ENCODE measurements at regions not wholly inside any gene's neighbourhood (a gene's known extent, or its start where the extent isn't known, plus 50 kb on each side); places are given as distances from the start of the nearest gene placed in this dataset.
"Not testable (repeated sequence)": the region's sequence is repeated elsewhere in the genome, so short reads cannot be mapped to it uniquely, and the experiment has no call there.

DNA sequence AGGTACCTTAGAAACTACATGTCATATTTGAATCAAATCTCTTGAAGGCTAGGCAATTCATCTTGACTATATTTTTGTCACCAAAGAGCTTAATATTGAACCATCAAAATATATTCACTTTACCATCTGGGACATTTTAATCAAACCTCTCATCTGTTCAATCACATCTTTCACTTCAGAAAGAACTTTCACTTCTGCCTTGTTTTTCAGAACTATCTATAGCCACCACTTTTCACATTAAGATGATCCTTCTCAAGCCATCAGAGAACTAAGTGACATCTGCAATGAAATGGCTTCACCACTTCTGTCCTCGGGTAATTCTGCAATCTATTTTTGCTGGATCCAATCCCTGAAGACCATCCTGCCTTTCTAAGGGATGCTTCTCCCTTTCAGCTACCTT, 57.8 kb downstream of the OR2B2 start:
- no peak for DNase-seq (ENCODE audit: low spot score)

DNA sequence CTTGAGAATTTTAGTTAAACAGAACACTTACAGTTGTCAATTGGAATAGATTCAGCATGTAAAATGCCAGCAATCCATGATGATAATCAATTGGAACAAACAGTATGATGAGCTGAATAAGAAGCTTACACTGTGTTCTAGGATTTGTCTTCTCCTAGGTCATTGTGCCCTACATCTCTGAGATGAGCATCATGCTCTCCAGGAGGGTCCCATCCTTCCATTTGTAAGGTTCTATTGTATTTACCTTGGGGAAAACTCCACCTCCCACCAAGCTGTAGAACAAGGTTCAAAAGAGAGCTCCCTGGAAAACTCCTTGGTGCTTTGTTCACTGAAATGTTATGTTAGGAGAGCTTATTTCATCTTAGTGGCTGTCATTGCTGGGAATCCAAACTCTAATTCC, 60.8 kb downstream of the OR2B2 start:
- no peak for DNase-seq (ENCODE audit: low spot score)

DNA sequence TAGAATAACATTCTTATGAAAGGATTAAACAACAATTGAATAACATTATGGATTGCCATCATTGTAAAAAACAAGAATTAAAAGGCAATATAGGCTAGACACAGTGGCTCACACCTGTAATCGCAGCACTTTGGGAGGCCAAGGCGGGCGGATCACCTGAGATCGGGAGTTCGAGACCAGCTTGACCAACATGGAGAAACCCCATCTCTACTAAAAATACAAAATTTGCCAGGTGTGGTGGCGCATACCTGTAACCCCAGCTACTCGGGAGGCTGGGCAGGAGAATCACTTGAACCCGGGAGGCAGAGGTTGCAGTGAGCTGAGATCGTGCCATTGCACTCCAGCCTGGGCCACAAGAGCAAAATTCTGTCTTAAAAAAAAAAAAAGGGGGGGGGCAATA, 63.2 kb downstream of the OR2B2 start:
- DNase-seq (ENCODE audit: low spot score), result not testable (repeated sequence)

DNA sequence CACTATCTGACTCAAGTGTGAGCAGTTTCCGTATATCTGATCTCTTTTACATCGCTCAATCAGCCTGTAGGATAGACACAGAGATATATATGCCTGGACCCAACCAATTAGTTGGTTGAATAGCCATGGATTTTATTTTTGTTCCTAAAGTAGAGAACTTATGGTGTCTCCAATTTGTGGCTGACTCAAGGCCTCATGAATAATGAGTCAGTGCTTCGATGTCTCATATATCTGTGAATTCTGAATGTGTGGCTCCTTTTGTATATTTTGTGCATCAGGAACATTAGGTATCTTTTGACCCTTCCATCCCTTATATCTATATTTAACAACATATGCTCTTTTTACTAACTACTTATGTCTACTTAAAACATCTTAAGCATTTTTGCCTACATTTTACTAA, 64.5 kb downstream of the OR2B2 start:
- DNase-seq (ENCODE audit: low spot score), result no peak

DNA sequence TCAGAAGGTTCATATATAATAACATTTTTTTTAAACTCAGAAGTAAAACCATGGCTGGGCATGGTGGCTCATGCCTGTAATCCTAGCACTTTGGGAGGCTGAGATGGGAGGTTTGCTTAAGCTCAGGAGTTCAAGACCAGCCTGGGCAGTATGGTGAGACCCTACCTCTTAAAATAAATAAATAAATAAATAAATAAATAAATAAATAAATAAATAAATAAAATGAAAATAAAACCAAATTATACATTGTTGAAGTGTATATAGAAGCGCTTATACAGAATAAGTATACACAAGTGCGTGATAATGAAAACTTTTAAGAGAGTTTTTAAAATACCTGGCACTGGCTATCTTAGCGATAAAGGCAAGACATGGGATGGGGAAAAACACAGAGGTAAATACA, 71.6 kb downstream of the OR2B2 start:
- DNase-seq (ENCODE audit: low spot score), result no peak

DNA sequence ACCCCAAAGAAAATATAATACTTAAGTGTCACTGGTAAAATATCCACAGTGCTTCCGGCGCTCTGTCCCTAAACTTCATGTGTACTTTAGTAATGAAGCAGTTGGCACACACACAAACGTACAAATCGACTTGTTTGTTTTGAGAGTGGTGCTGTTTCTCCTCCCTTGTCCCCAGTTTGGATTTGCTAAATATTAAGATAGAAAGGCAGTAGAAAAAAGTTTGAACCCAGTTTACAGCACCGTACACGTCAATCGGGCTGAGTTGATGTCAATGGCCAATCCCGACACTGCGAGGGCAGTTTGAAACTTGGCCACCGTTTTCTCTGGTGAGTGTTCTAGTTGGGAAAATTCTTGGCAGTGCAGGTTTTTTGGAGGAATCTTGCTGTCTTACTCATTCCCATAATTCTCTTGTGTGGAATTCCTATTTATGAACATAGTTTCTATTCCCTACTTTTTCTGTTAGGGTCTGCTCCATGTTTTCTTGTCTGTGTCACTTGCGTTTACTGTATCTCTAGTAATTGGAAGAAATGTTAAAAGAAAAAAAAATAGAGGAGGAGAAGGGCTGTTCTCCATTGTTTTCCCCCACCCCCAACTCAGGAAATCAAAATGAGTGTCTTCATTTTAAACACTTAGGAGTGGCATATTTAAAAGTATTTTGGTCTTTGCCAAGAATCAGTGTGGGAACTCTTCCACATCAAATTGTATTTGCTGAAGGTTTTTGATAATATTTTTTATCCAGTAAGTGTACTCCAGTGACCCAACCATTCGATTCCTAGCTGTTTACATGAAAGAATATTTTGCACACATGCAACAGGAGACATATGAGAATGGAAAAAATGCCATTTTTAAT, 72.3 kb downstream of the OR2B2 start:
- no peak for DNase-seq (ENCODE audit: low spot score)

DNA sequence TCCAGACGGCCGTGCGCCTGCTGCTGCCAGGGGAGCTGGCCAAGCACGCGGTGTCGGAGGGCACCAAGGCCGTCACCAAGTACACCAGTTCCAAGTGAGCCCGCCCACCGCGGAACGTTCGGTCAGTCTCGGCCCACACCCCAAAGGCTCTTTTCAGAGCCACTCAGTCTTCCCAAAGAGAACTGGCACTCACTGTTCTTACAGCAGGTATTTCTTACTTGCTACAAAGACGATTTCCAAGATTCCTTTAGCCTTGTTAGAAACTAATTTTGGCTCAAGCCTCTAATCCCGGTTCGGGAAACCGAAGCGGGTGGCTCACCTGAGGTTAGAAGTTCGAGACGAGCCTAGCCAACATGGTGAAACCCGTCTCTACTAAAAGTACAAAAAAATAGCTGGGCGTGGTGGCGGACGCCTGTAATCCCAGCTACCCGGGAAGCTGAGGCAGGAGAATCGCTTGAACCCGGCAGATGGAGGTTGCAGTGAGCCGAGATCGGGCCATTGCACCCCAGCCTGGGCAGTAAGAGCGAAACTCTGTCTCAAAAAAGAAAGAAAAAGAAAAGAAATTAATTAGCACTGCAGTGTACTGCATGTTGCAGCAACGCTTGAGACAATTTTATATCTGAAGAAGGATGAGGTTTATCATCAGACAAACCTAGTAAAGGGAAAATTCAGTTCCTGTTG, 73.1 kb downstream of the OR2B2 start:
- no peak for DNase-seq (ENCODE audit: low spot score)

DNA sequence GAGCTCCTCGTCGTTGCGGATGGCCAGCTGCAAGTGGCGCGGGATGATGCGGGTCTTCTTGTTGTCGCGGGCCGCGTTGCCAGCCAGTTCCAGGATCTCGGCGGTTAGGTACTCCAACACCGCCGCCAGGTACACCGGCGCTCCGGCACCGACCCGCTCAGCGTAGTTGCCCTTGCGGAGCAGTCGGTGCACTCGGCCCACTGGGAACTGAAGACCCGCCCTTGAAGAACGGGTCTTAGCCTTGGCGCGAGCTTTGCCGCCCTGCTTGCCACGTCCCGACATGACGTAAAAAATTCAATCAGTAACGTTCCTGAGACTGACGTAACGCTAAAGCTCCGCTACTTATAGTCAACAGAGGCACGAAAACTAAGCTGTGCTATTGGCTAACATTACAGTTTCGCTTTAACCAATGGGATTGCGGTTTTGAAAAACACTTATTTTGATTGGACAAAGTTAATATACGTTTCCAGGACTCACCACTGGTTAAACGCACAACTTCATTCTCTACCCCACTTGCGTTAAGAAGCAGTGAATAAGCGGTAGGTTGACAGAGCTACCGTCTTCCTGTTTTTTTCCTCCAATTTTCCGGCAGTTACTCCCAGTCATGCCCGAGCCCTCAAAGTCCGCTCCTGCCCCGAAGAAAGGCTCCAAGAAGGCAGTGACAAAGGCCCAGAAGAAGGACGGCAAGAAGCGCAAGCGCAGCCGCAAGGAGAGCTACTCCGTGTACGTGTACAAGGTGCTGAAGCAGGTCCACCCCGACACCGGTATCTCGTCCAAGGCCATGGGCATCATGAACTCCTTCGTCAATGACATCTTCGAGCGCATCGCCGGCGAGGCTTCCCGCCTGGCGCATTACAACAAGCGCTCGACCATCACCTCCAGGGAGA, 73.9 kb downstream of the OR2B2 start:
- DNase-seq (ENCODE audit: low spot score), result no peak

DNA sequence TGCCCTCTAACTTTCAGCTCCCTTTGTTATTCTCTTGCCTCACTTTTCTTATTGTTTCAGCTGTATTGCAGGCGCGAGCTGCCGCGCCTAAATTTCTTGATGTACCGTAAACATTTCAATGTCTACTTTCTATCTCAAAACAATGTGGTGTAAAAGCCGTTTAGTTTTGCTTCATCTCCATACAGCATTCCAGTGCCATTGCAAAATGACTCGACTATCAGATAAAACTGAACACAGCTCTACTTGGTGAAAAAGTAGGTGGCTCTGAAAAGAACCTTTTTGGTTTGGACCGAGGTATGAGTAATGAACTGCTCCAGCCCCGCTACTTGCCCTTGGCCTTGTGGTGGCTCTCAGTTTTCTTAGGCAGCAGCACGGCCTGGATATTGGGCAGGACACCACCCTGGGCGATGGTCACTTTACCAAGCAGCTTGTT, 74.6 kb downstream of the OR2B2 start:
- DNase-seq (ENCODE audit: low spot score), result no peak

DNA sequence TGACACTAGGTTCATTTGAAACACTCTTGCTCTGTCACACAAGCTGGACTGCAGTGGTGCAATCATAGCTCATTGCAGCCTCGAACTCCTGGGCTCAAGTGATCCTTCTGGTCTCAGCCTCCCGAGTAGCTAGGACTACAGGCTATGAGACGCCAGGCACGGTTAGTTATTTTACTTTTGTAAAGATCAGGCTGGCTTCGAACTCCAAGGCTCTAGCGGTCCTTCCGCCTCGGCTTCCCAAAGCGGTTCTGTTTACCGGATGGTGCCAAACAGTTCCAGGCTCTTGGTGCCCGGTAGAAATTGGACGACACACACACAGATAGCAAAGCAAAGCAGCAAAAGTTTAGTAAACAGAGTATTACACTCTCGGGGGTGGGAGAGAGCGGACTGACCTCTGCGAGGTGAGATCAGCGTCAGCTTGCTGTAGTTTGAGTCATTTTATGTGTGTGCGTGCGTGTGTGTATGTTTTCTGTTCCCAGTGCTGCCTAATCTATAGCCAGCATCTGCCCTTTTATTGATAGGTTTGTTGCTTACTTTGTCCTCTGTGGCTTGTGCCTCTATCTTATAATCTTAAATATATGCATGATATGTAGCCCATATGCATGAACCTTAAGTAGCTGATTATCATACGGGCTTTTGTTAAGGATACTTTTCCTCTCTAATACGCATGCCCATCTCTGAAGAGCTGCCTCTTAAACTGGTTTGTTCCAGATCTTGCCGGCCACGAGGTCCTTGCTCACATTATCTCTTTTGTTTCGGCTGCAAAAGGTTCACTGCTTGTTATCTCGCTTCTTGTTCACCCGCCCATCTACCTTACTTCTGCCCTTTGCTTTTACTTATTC, 75.2 kb downstream of the OR2B2 start:
- no peak for DNase-seq (ENCODE audit: low spot score)

DNA sequence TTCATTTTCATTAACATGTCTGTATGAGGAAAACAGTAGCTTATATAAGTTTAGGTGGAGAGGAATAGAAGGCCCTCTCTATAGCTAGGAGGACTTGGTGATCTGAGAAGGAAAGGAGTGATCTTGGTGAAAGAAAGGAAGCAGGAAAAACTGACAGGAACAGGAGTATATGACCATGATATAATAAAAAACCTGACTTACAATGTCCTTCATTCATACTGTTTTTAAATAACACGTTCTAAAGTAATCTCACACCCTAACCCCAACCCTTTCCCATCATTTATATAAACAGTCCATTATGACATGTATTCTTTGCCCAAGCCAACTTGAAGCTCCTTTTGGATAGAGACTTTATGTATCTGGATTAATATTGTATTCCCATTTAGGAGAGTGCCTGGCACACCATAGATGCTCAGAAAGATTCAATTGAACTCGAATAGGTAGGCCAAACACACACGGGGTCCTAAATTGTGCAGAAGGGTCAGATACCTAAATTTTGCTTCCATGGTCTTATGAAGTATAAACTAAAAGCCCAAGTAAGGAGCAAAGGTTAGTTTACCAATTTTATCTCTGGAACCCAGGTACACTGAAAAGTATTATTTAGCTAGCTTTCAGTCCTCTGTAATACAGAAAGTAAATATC, 75.9 kb downstream of the OR2B2 start:
- no peak for DNase-seq (ENCODE audit: low spot score)

DNA sequence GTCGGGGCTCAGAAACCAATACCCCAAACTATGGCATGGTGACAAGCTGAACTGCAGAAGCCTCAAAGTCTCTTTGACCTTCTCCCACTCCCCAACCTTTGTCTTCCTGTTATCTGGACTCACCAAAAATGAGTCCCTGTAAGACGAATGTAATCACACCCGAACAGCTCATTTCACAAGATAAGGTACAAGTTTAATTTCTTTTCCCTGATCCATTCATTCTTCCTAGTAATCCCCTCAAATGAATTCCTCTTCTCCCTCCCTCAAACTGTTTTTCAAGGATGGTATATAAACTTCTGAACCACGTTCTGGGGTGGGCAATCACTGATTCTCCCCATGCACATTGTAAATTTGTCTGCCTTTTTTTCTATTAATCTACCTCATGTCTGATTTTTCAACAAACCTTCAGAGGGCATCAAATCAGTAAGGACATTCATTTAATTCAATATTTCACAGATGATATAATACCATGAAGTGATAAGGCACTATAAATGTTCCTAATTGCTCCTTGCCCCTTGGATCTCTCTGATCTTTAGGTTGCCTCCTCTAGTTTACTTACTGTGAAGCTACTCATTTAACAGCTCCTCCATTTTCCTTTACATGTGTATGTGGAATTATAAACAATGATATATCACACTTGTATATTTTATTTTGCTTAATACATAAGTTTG, 77.2 kb downstream of the OR2B2 start:
- DNase-seq (ENCODE audit: low spot score), result no peak

DNA sequence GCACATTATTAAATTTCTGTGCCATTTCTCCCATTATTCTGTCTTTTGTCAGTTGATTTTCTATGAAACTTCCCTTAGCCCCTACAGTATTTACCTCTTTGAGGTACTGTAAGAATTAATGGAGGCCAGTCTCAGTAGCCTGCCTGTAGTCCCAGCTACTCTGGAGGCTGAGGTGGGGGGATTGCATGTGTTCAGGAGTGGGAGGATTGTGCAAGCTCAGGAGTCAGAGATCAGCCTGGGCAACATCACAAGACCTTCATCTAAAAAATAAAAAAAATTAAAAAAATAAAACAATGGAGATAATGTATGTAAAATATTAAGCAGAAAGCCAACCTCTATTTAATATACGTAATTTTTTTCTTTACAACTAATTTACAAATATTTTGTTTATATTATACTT, 77.8 kb downstream of the OR2B2 start:
- DNase-seq (ENCODE audit: low spot score), result no peak

DNA sequence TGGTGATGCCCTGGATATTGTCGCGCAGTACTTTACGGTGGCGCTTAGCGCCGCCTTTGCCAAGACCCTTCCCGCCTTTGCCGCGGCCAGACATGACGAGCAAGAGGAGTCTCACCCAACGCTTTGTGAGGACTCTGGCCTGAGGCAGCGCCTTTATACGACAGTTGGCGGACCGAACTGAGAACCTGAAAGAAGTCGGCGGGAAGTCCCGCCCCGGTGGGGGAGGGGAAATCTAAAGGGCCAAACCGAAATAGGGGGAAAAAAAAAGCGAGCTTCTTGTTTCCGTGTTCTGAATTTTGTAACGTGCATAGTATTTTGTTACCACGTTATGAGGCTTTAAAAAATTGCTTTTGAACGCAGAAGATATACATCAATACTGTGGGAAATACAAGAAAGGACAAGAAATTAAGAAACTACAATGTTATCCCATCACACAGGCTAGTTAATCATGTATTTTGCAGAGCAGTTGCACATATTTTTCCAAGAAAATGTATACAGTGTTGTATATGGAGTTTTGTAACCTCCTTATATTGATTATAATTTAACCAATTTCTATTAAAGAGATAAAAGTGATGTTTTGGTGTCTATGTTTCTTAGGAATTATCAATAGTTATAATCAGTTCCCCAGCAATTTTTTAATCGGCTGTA, 80.6 kb downstream of the OR2B2 start:
- not testable (repeated sequence) for DNase-seq (ENCODE audit: low spot score)

DNA sequence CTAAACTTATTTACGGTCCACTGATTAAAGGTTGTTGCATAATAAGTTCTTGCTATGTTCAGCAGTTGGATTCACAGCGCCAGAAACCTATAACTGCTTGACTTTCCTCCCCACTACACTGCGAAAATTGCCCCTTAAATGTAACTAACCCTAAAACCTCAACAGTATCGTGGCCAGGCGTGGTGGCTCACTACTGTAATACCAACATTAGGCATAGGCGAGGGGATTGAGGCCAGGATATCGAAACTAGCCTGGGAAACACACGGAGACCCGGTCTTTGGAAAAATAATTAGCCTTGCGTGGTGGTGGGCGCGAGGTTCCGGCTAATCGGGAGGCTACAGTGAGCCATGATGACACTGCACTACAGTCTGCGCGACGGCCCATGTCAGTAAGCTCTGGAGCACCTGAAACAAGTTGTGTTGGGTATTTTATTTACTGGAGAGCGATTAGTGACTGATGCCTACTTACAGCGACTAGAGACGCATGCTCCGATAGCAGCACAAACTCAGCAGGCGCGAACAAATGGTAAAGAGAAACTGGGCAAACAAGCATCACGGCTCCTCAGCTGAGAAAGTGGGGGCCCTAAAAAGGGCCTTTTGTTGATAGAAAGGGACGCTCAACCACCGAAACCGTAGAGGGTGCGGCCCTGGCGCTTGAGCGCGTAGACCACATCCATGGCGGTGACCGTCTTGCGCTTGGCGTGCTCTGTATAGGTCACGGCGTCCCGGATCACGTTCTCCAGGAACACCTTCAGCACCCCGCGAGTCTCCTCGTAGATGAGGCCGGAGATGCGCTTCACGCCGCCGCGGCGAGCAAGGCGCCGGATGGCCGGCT, 81.4 kb downstream of the OR2B2 start:
- not testable (repeated sequence) for DNase-seq (ENCODE audit: low spot score)

DNA sequence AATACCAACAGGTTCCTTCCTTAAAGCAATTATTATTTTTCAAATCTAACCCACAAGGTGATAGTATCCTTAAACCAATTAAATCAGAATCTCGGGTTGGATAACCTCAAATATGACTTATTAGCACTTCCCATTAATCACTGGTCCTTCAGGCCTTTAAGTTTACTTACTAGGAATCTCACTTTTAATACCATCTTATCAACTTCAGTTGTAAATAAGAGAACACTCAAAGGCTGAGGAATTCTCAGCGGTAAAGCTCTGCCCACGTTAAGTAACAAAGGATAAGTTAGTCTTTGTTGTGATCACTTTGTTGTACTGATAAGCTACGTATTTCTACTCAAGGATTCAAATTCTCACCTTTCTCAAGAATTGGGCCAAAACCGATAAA, 82.0 kb downstream of the OR2B2 start:
- no peak for DNase-seq (ENCODE audit: low spot score)

DNA sequence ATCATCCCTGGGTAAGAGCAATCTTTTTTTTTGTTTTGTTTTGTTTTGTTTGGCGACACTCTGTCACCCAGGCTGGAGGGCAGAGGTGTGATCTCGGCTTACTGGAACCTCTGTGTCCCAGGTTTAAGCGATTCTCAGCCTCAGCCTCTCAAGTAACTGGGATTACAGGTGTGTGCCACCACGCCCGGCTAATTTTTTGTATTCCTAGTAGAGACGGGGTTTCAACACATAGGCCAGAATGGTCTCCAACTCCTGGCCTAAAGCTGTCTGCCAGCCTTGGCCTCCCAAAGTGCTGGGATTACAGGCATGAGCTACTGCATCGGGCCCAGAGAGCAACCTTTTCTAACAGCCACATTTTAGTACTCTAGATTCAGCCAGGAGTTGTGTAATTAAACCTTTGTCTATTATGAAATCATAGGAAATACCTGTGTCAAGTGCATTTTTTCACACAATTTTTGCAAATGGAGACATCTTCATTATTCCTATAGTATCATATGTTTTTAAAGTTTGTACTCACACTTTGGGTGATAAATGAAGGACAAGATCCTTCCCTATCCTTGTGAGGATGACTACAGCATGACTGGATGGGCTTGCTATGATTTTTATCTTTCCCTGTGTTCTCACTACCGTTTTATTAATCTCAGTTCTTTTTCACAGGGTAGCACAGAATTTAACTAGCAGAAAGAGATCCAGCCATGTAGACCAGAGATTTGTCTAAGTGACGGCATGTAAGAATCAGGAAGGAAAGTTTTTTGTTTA, 82.6 kb downstream of the OR2B2 start:
- DNase-seq (ENCODE audit: low spot score), result no peak

DNA sequence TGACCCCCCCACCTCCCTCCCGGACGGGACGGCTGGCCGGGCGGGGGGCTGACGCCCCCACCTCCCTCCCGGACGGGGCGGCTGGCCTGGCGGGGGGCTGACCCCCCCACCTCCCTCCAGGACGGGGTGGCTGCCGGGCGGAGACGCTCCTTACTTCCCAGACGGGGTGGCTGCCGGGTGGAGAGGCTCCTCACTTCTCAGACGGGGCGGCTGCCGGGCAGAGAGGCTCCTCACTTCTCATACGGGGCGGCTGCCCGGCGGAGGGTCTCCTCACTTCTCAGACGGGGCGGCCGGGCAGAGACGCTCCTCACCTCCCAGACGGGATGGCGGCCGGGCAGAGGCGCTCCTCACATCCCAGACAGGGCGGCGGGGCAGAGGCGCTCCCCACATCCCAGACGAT, 84.7 kb downstream of the OR2B2 start:
- DNase-seq (ENCODE audit: low spot score), result not testable (repeated sequence)
